HEK293 (cell line): ENCODE measurements at regions not wholly inside any gene's neighbourhood (a gene's known extent, or its start where the extent isn't known, plus 50 kb on each side); places are given as distances from the start of the nearest gene placed in this dataset.

Source experiments
- CTCF ChIA-PET: fragments of 350-600 bp; formaldehyde crosslinking; extraction: SDS; loops from one replicate; lab custom pipeline; 2021; ENCODE audit warnings: antibody characterized with exemption; lab: Yijun Ruan, JAX
- POLR2A ChIA-PET: fragments of 300-600 bp; formaldehyde crosslinking; extraction: SDS; loops from one replicate; lab custom pipeline; 2020; ENCODE audit warnings: antibody characterized with exemption, inconsistent platforms; lab: Yijun Ruan, JAX
- H3K27ac ChIP-seq: fragments of 200-500 bp; sonication (Bioruptor generic); 2 replicates; pipeline ENCODE4 v1.5.1; 2014; ENCODE audit warnings: low read depth, low read length, control low read depth, inconsistent platforms; ENCODE audit errors: extremely low read depth
- H3K36me3 ChIP-seq, 2 experiments: fragments of 200-500 bp in 1 of 2; sonication (Bioruptor generic) in 1 of 2; 1 replicate in 1 of 2; 2 replicates in 1 of 2; pipeline ENCODE4 v1.5.1; 2014 to 2017; ENCODE audit warnings: inconsistent platforms in 2 of 2, low read length in 2 of 2; ENCODE audit not compliant: control insufficient read depth in 2 of 2, insufficient read depth in 1 of 2
- H3K4me1 ChIP-seq: fragments of 200-500 bp; sonication (Bioruptor generic); 2 replicates; pipeline ENCODE4 v1.5.1; 2014; ENCODE audit warnings: mild to moderate bottlenecking, low read length, inconsistent platforms; ENCODE audit not compliant: control insufficient read depth, insufficient read depth
- H3K4me3 ChIP-seq: 2 replicates; pipeline ENCODE4 v1.5.1; 2011; ENCODE audit warnings: low read depth, mild to moderate bottlenecking, control low read depth, low read length, moderate library complexity
- H3K9me3 ChIP-seq: fragments of 200-500 bp; sonication (Bioruptor generic); 2 replicates; pipeline ENCODE4 v1.5.1; 2014; ENCODE audit warnings: low read depth, low read length, inconsistent platforms; ENCODE audit not compliant: control insufficient read depth, insufficient read depth
- BCL11A ChIP-seq: fragments of 450-650 bp; formaldehyde crosslinking; IDR thresholded peaks from 2 replicates; pipeline ENCODE4 v1.5.1; 2016; ENCODE audit warnings: low read depth, missing biosample characterization, missing genetic modification characterization
- MZF1 ChIP-seq: fragments of 450-650 bp; formaldehyde crosslinking; IDR thresholded peaks from 2 replicates; pipeline ENCODE4 v1.5.1; 2017; ENCODE audit warnings: missing biosample characterization, missing genetic modification characterization, borderline replicate concordance
- OSR2 ChIP-seq: fragments of 450-650 bp; formaldehyde crosslinking; IDR thresholded peaks from 2 replicates; pipeline ENCODE4 v1.5.1; 2016; ENCODE audit warnings: missing biosample characterization, missing genetic modification characterization
- PRDM1 ChIP-seq: fragments of 450-650 bp; formaldehyde crosslinking; IDR thresholded peaks from 2 replicates; pipeline ENCODE4; 2016; ENCODE audit warnings: missing biosample characterization, missing genetic modification characterization
- PRDM4 ChIP-seq: fragments of 450-650 bp; formaldehyde crosslinking; IDR thresholded peaks from 2 replicates; pipeline ENCODE4 v1.5.1; 2017; ENCODE audit warnings: missing biosample characterization, missing genetic modification characterization
- WT1 ChIP-seq: fragments of 450-650 bp; formaldehyde crosslinking; IDR thresholded peaks from 2 replicates; pipeline ENCODE4 v1.5.1; 2016; ENCODE audit warnings: missing biosample characterization, missing genetic modification characterization
- ZBTB48 ChIP-seq: fragments of 450-650 bp; formaldehyde crosslinking; IDR thresholded peaks from 2 replicates; pipeline ENCODE4 v1.5.1; 2016; ENCODE audit warnings: missing biosample characterization, missing genetic modification characterization
- ZFP3 ChIP-seq: fragments of 450-650 bp; formaldehyde crosslinking; IDR thresholded peaks from 2 replicates; pipeline ENCODE4 v1.5.1; 2016; ENCODE audit warnings: low read depth, missing biosample characterization, missing genetic modification characterization
- ZNF121 ChIP-seq: fragments of 450-650 bp; formaldehyde crosslinking; IDR thresholded peaks from 2 replicates; pipeline ENCODE4 v1.5.1; 2016; ENCODE audit warnings: missing biosample characterization, missing genetic modification characterization
- ZNF221 ChIP-seq: fragments of 450-650 bp; formaldehyde crosslinking; IDR thresholded peaks from 2 replicates; pipeline ENCODE4 v1.5.1; 2017; ENCODE audit warnings: missing biosample characterization, missing genetic modification characterization, borderline replicate concordance
- ZNF223 ChIP-seq: fragments of 450-650 bp; formaldehyde crosslinking; IDR thresholded peaks from 2 replicates; pipeline ENCODE4 v1.5.1; 2016; ENCODE audit warnings: missing biosample characterization, missing genetic modification characterization
- ZNF23 ChIP-seq: fragments of 450-650 bp; formaldehyde crosslinking; IDR thresholded peaks from 2 replicates; pipeline ENCODE4 v1.5.1; 2016; ENCODE audit warnings: missing biosample characterization, missing genetic modification characterization, borderline replicate concordance
- ZNF248 ChIP-seq: fragments of 450-650 bp; formaldehyde crosslinking; IDR thresholded peaks from 2 replicates; pipeline ENCODE4 v1.5.1; 2017; ENCODE audit warnings: missing biosample characterization, missing genetic modification characterization
- ZNF37A ChIP-seq: fragments of 450-650 bp; IDR thresholded peaks from 2 replicates; pipeline ENCODE4 v1.5.1; 2018; ENCODE audit warnings: missing biosample characterization, missing genetic modification characterization
- ZNF473 ChIP-seq: fragments of 450-650 bp; formaldehyde crosslinking; IDR thresholded peaks from 2 replicates; pipeline ENCODE4 v1.5.1; 2017; ENCODE audit warnings: missing biosample characterization, missing genetic modification characterization
- ZNF501 ChIP-seq: fragments of 450-650 bp; formaldehyde crosslinking; IDR thresholded peaks from 2 replicates; pipeline ENCODE4 v1.5.1; 2016; ENCODE audit warnings: missing biosample characterization, missing genetic modification characterization
- ZNF544 ChIP-seq: fragments of 450-650 bp; formaldehyde crosslinking; IDR thresholded peaks from 2 replicates; pipeline ENCODE4 v1.5.0; 2017; ENCODE audit warnings: missing biosample characterization, missing genetic modification characterization
- ZNF548 ChIP-seq: fragments of 450-650 bp; formaldehyde crosslinking; IDR thresholded peaks from 2 replicates; pipeline ENCODE4 v1.5.1; 2016; ENCODE audit warnings: missing biosample characterization, missing genetic modification characterization
- ZNF555 ChIP-seq: fragments of 450-650 bp; formaldehyde crosslinking; conservative IDR thresholded peaks from 2 replicates; pipeline ENCODE4 v1.5.1; 2017; ENCODE audit warnings: missing biosample characterization, mild to moderate bottlenecking, missing genetic modification characterization, inconsistent platforms
- ZNF626 ChIP-seq: fragments of 450-650 bp; sonication (Bioruptor Pico); formaldehyde crosslinking; IDR thresholded peaks from 2 replicates; pipeline ENCODE4 v1.5.1; 2018; ENCODE audit warnings: missing biosample characterization, missing genetic modification characterization, inconsistent platforms
- ZNF830 ChIP-seq: fragments of 450-650 bp; IDR thresholded peaks from 2 replicates; pipeline ENCODE4 v1.5.0; 2018; ENCODE audit warnings: missing biosample characterization, missing genetic modification characterization, low read depth, mild to moderate bottlenecking, moderate library complexity
- ZNF837 ChIP-seq: fragments of 450-650 bp; formaldehyde crosslinking; IDR thresholded peaks from 2 replicates; pipeline ENCODE4 v1.5.1; 2016; ENCODE audit warnings: missing biosample characterization, missing genetic modification characterization
- ZNF843 ChIP-seq: fragments of 450-650 bp; formaldehyde crosslinking; IDR thresholded peaks from 2 replicates; pipeline ENCODE4 v1.5.1; 2016; ENCODE audit warnings: missing biosample characterization, missing genetic modification characterization
- ZSCAN16 ChIP-seq: fragments of 450-650 bp; formaldehyde crosslinking; IDR thresholded peaks from 2 replicates; pipeline ENCODE4 v1.5.1; 2016; ENCODE audit warnings: missing biosample characterization, missing genetic modification characterization
- TF ChIP-seq, protein P1 (sequence below): fragments of 450-650 bp; formaldehyde crosslinking; IDR thresholded peaks from 2 replicates; pipeline ENCODE4 v1.5.1; 2017; ENCODE audit warnings: missing biosample characterization, missing genetic modification characterization

GRCh38 chr12:46554460-46554859 lies 181.9 kb upstream of the SLC38A2 start:
- H3K36me3 ChIP-seq: no peaks in the 10 kb centered on the region
- H3K27ac ChIP-seq: no peak overlapping the region
- ChIA-PET POLR2A (no interaction called here), CTCF (interaction anchor here (0.6 kb wide), 1 partner anchor 1095 kb away, joined by 3 read pairs; no protein-coding TSS in a partner anchor)
- no peak for TF ChIP-seq ZNF473 (tag by site-specific recombination)
- no peak for TF ChIP-seq ZSCAN16 (tag by site-specific recombination)
- no peak for TF ChIP-seq ZNF501 (tag by site-specific recombination)
- TF ChIP-seq, protein P1, sequence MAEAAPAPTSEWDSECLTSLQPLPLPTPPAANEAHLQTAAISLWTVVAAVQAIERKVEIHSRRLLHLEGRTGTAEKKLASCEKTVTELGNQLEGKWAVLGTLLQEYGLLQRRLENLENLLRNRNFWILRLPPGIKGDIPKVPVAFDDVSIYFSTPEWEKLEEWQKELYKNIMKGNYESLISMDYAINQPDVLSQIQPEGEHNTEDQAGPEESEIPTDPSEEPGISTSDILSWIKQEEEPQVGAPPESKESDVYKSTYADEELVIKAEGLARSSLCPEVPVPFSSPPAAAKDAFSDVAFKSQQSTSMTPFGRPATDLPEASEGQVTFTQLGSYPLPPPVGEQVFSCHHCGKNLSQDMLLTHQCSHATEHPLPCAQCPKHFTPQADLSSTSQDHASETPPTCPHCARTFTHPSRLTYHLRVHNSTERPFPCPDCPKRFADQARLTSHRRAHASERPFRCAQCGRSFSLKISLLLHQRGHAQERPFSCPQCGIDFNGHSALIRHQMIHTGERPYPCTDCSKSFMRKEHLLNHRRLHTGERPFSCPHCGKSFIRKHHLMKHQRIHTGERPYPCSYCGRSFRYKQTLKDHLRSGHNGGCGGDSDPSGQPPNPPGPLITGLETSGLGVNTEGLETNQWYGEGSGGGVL (tag by site-specific recombination): no peak
- TF ChIP-seq ZNF548 (tag by site-specific recombination): no peak
- TF ChIP-seq PRDM4 (tag by site-specific recombination): no peak
- TF ChIP-seq ZNF544 (tag by site-specific recombination): no peak
- TF ChIP-seq ZFP3 (tag by site-specific recombination): no peak
- peaks cover 9% of the 10 kb centered on the region for H3K4me1 ChIP-seq
- H3K9me3 ChIP-seq: no peaks in the 10 kb centered on the region
- H3K4me3 ChIP-seq: no peak overlapping the region

DNA sequence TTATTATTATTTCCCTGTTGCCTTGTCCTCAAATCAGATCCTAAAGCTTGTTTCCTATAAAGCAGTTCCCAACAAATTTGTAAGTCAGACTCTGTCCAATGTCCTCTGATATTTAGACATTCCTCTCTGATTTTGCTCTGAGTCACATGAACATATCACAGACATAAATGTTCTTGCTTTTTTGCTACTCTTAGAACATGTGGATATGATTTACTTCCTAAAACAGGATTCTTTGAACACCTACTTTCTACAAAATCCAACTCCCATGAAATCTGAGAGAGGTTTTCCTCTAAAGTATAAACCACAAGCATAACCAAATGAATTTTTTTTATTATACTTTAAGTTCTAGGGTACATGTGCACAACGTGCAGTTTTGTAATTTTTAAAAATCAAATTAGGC lies 181.3 kb upstream of the SLC38A2 start:
- ChIA-PET POLR2A (interaction anchor here (0.6 kb wide), 1 partner anchor 60 kb away, joined by 10 read pairs; no protein-coding TSS in a partner anchor), CTCF (no interaction called here)
- H3K4me1 ChIP-seq: peaks cover 9% of the 10 kb centered on the region
- H3K27ac ChIP-seq: no peak overlapping the region
- TF ChIP-seq ZNF830 (tag by site-specific recombination): no peak
- no peak for TF ChIP-seq ZNF248 (tag by site-specific recombination)
- no peak for TF ChIP-seq OSR2
- no peak for TF ChIP-seq WT1 (tag by site-specific recombination)
- TF ChIP-seq ZNF223 (tag by site-specific recombination): no peak
- TF ChIP-seq ZNF23 (tag by site-specific recombination): no peak
- no peak for TF ChIP-seq ZNF843 (tag by site-specific recombination)
- no peak for TF ChIP-seq ZNF837
- TF ChIP-seq, protein P1 (tag by site-specific recombination): no peak
- no peak for TF ChIP-seq BCL11A (tag by site-specific recombination)
- no peak for TF ChIP-seq ZNF221
- TF ChIP-seq ZNF555 (tag by site-specific recombination): no peak
- TF ChIP-seq ZNF121 (tag by site-specific recombination): no peak
- TF ChIP-seq PRDM1: no peak
- TF ChIP-seq ZBTB48 (tag by site-specific recombination): no peak
- TF ChIP-seq ZNF37A (tag by site-specific recombination): no peak
- TF ChIP-seq MZF1 (tag by site-specific recombination): no peak
- no peak for TF ChIP-seq ZNF626
- TF ChIP-seq, all 188 proteins: peak for 0
- no peaks in the 10 kb centered on the region for H3K9me3 ChIP-seq
- H3K4me3 ChIP-seq: no peak overlapping the region
- no peaks in the 10 kb centered on the region for H3K36me3 ChIP-seq
